ENCODE measurements at regions not wholly inside any gene's neighbourhood (a gene's known extent, or its start where the extent isn't known, plus 50 kb on each side); places are given as distances from the start of the nearest gene placed in this dataset.

DNA sequence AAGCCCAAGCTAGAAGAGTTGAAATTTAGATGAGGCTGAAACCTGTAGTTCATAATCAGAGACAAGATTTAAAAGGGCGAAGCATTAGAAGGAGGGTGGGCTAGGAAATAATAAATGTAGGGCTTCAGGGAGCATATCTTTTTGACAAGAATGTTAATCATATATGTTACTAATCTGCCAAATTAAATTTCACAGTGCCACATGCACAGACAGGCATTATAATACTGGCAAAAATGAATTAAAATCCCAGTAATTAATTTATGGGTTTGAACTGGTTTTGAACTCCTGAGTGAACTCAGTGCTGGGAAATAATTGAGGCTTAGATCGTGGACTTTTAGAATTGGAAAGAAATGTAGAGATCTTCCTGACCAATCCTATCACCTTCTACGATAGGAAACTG is 383.5 kb upstream of the IL12A start:
- TF ChIP-seq CTCF (IDR thresholded peaks at IDR 0.05; ENCODE audit: poor library complexity, severe bottlenecking), result no peak
- TF ChIP-seq, protein P1, sequence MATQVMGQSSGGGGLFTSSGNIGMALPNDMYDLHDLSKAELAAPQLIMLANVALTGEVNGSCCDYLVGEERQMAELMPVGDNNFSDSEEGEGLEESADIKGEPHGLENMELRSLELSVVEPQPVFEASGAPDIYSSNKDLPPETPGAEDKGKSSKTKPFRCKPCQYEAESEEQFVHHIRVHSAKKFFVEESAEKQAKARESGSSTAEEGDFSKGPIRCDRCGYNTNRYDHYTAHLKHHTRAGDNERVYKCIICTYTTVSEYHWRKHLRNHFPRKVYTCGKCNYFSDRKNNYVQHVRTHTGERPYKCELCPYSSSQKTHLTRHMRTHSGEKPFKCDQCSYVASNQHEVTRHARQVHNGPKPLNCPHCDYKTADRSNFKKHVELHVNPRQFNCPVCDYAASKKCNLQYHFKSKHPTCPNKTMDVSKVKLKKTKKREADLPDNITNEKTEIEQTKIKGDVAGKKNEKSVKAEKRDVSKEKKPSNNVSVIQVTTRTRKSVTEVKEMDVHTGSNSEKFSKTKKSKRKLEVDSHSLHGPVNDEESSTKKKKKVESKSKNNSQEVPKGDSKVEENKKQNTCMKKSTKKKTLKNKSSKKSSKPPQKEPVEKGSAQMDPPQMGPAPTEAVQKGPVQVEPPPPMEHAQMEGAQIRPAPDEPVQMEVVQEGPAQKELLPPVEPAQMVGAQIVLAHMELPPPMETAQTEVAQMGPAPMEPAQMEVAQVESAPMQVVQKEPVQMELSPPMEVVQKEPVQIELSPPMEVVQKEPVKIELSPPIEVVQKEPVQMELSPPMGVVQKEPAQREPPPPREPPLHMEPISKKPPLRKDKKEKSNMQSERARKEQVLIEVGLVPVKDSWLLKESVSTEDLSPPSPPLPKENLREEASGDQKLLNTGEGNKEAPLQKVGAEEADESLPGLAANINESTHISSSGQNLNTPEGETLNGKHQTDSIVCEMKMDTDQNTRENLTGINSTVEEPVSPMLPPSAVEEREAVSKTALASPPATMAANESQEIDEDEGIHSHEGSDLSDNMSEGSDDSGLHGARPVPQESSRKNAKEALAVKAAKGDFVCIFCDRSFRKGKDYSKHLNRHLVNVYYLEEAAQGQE (IDR thresholded peaks at IDR 0.05; ENCODE audit: borderline replicate concordance), result no peak
- no peak for TF ChIP-seq POLR2AphosphoS5 (IDR thresholded peaks at IDR 0.05)
- TF ChIP-seq SMC3 (conservative IDR thresholded peaks at IDR 0.05; ENCODE audit: poor library complexity), result no peak
- no peak for TF ChIP-seq EP300 (conservative IDR thresholded peaks at IDR 0.05; ENCODE audit: poor library complexity, severe bottlenecking)
- no peak for TF ChIP-seq EZH2 (IDR thresholded peaks at IDR 0.05; ENCODE audit: borderline replicate concordance, insufficient read depth, low read length, poor library complexity, severe bottlenecking)
- TF ChIP-seq RAD21 (conservative IDR thresholded peaks at IDR 0.05), result no peak

Measured in neural cell (in vitro differentiated cells).